Sigmoid colon (tissue), 4 donors: ENCODE measurements at regions not wholly inside any gene's neighbourhood (a gene's known extent, or its start where the extent isn't known, plus 50 kb on each side); places are given as distances from the start of the nearest gene placed in this dataset.

Experiments used
- CTCF ChIP-seq, 4 experiments: fragments of 450-650 bp in 3 of 4; fragments of 200-600 bp in 1 of 4; IDR thresholded peaks; one replicate each; pipeline ENCODE4 v1.5.1; 2016 to 2019; ENCODE audit warnings: antibody characterized with exemption in 4 of 4, mild to moderate bottlenecking in 3 of 4, moderate library complexity in 2 of 4
- EP300 ChIP-seq, 4 donors: sonication (generic); formaldehyde crosslinking; IDR thresholded peaks; one replicate each; pipeline ENCODE4 v1.6.1; 2017; ENCODE audit warnings: antibody characterized with exemption in 4 of 4
- POLR2A ChIP-seq, 2 donors: fragments of 450-650 bp; IDR thresholded peaks; one replicate each; pipeline ENCODE4 v1.6.1; 2016; ENCODE audit warnings: antibody characterized with exemption in 2 of 2, mild to moderate bottlenecking in 2 of 2, moderate library complexity in 2 of 2
- POLR2AphosphoS5 ChIP-seq, 4 donors: sonication (generic); formaldehyde crosslinking; IDR thresholded peaks; one replicate each; pipeline ENCODE4 v1.6.1; 2017; ENCODE audit warnings: antibody characterized with exemption in 4 of 4

GRCh38 chr2:39563572-39563971 lies 102.1 kb upstream of the TMEM178A start:
- no peak for TF ChIP-seq POLR2A (IDR thresholded peaks at IDR 0.05)
- no peak for TF ChIP-seq CTCF (IDR thresholded peaks at IDR 0.05)
- no peak for TF ChIP-seq EP300 (IDR thresholded peaks at IDR 0.05)
- TF ChIP-seq POLR2AphosphoS5 (IDR thresholded peaks at IDR 0.05), result no peak
